ENCODE measurements at regions not wholly inside any gene's neighbourhood (a gene's known extent, or its start where the extent isn't known, plus 50 kb on each side); places are given as distances from the start of the nearest gene placed in this dataset.

DNA sequence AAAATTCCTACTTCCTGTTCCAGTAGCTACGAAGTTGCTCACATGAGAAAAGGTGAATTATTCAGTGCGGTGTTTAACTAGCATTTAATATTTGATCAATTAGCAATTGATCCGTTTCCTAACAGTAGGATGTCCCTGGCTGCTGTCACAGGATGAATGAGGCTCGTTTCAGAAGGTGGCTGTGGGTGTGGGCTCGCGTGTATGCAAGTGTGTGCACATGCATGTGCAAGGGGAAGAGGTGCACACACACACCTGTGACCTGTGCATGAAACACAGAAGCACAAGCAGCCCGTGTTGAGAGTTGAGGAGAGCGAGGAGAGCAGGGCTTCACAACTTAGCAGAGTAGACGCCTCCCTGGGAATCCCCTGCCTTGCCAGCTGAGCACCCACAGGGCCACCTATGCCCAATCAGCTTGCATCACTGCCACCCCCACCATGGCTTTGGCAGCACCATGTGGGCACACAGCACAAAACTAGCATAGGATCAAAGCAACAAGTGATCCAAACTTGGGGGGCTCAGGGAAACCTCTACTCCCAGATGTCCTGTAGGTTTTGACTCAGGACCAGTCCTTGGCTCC lies 107.2 kb downstream of the C5orf15 start:
- no CpG with 5 or more reads among the region's 9 CpGs for WGBS (ENCODE audit: extremely low coverage, insufficient read length, low lambda C conversion rate)
- H3K27ac Mint-ChIP-seq = peak overlapping the region in 1 of 3 experiments; percentile 66; a peak in 1 of 7 replicates
- H3K4me3 Mint-ChIP-seq = no peak overlapping the region

More for the DNA sequence above, 107.2 kb downstream of the C5orf15 start:
- no peak overlapping the region; the same call in 1 of the 2 replicates for H3K14ac ChIP-seq (ENCODE audit: insufficient read depth, low read length)
- H3K9me3 ChIP-seq (ENCODE audit: control insufficient read depth, low read depth, low read length) = peaks cover 12% of the 10 kb centered on the region
- H3T11ph ChIP-seq (ENCODE audit: low read length) = no peak overlapping the region
- no peak overlapping the region for H2AK5ac ChIP-seq (ENCODE audit: insufficient read length, low read length)
- no peak overlapping the region for H2AFZ ChIP-seq (ENCODE audit: low read length)
- Mint-ChIP-seq H3K27me3 (ENCODE audit: low read depth) (peaks cover 14% of the 10 kb centered on the region), H3K36me3 (ENCODE audit: insufficient read depth in 1 of 3, low read depth in 3 of 3) (peaks cover 2 to 14% (median 13%) of the 10 kb centered on the region in 3 experiments; a peak in 6 of 7 replicates), H3K9me3 (peaks cover 27 to 30% of the 10 kb centered on the region in 2 experiments), H3K4me1 (no peaks in the 10 kb centered on the region)
- no peak overlapping the region for H4K8ac ChIP-seq (replicated peaks; ENCODE audit: insufficient read length, low read depth, low read length)
- H2BK15ac ChIP-seq (ENCODE audit: low read depth, low read length) = no peak overlapping the region
- H3K4me2 ChIP-seq (ENCODE audit: insufficient read depth, insufficient read length, low read length) = no peak overlapping the region
- H2BK5ac ChIP-seq (ENCODE audit: insufficient read length, low read length) = no peak overlapping the region
- no peaks in the 10 kb centered on the region for H3K27me3 ChIP-seq (ENCODE audit: insufficient read depth, low read length)
- no peak overlapping the region for H3K56ac ChIP-seq (ENCODE audit: insufficient read length, low read depth, low read length)
- H2BK12ac ChIP-seq (ENCODE audit: insufficient read length, low read depth, low read length) = no peak overlapping the region
- no peaks in the 10 kb centered on the region for H3K23me2 ChIP-seq (ENCODE audit: insufficient read length, low read depth, low read length, poor library complexity, severe bottlenecking)
- no peak overlapping the region for H3K23ac ChIP-seq (ENCODE audit: insufficient read length, low read depth, low read length)
- no peak overlapping the region for H2BK120ac ChIP-seq (ENCODE audit: low read depth, low read length, poor library complexity, severe bottlenecking)
- H3K79me2 ChIP-seq (ENCODE audit: insufficient read depth, low read length) = no peaks in the 10 kb centered on the region
- TF ChIP-seq, protein P1, sequence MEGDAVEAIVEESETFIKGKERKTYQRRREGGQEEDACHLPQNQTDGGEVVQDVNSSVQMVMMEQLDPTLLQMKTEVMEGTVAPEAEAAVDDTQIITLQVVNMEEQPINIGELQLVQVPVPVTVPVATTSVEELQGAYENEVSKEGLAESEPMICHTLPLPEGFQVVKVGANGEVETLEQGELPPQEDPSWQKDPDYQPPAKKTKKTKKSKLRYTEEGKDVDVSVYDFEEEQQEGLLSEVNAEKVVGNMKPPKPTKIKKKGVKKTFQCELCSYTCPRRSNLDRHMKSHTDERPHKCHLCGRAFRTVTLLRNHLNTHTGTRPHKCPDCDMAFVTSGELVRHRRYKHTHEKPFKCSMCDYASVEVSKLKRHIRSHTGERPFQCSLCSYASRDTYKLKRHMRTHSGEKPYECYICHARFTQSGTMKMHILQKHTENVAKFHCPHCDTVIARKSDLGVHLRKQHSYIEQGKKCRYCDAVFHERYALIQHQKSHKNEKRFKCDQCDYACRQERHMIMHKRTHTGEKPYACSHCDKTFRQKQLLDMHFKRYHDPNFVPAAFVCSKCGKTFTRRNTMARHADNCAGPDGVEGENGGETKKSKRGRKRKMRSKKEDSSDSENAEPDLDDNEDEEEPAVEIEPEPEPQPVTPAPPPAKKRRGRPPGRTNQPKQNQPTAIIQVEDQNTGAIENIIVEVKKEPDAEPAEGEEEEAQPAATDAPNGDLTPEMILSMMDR (conservative IDR thresholded peaks at IDR 0.05) = no peak
- H2BK20ac ChIP-seq (ENCODE audit: low read depth, low read length, poor library complexity, severe bottlenecking) = no peak overlapping the region
- H4K91ac ChIP-seq (ENCODE audit: insufficient read length, low read depth, low read length) = no peak overlapping the region
- no peak for DNase-seq
- no peak overlapping the region for H3K9ac ChIP-seq (ENCODE audit: extremely low read depth, insufficient read length, low read length)
- H3K27ac ChIP-seq (ENCODE audit: insufficient read length, low read depth, low read length) = no peak overlapping the region
- no peak overlapping the region for H4K5ac ChIP-seq (ENCODE audit: insufficient read length, low read depth, low read length)
- no peak overlapping the region for H3K4ac ChIP-seq (ENCODE audit: low read depth, low read length)
- no peaks in the 10 kb centered on the region for H4K20me1 ChIP-seq (ENCODE audit: control insufficient read depth, insufficient read depth, insufficient read length)
- H3K79me1 ChIP-seq (ENCODE audit: insufficient read depth, low read depth, low read length, poor library complexity, severe bottlenecking) = no peaks in the 10 kb centered on the region
- H3K18ac ChIP-seq (ENCODE audit: insufficient read length, low read depth, low read length) = no peak overlapping the region
- H3K4me1 ChIP-seq (ENCODE audit: insufficient read depth, low read length) = no peaks in the 10 kb centered on the region
